Fibroblast of lung (primary cell): ENCODE measurements at regions not wholly inside any gene's neighbourhood (a gene's known extent, or its start where the extent isn't known, plus 50 kb on each side); places are given as distances from the start of the nearest gene placed in this dataset.
A peak's percentile ranks its signal among the peaks of the same experiment; 100 is the strongest.

ENCODE experiments used
- DNase-seq, 2 donors: peaks; one replicate each; pipeline versions ENCODE4 v3.0.0 to v3.0.0-alpha.2; 2010; ENCODE audit warnings: low read depth in 2 of 2
- H2AFZ ChIP-seq: 2 replicates; pipeline ENCODE4 v1.5.1; 2012; ENCODE audit warnings: low read length, control low read depth, inconsistent platforms
- H3K27ac ChIP-seq: 2 replicates; pipeline ENCODE4 v1.5.1; 2011; ENCODE audit warnings: low read length, control low read depth; ENCODE audit not compliant: insufficient read depth
- H3K27me3 ChIP-seq: 2 replicates; pipeline ENCODE4 v1.5.1; 2011; ENCODE audit warnings: mild to moderate bottlenecking, low read length; ENCODE audit not compliant: control insufficient read depth, insufficient read depth
- H3K36me3 ChIP-seq: 2 replicates; pipeline ENCODE4 v1.5.1; 2011; ENCODE audit warnings: low read length; ENCODE audit not compliant: control insufficient read depth, insufficient read depth
- H3K4me1 ChIP-seq: 2 replicates; pipeline ENCODE4 v1.5.1; 2011; ENCODE audit warnings: low read length; ENCODE audit not compliant: control insufficient read depth, insufficient read depth; ENCODE audit errors: extremely low read depth
- H3K4me2 ChIP-seq: 2 replicates; pipeline ENCODE4 v1.5.1; 2011; ENCODE audit warnings: low read length, control low read depth; ENCODE audit not compliant: insufficient read depth; ENCODE audit errors: extremely low read depth
- H3K4me3 ChIP-seq, 4 experiments: fragments of 200-600 bp in 1 of 4; sonication (generic) in 1 of 4; replicated peaks in 1 of 4; 2 replicates each; pipeline ENCODE4 v1.5.1; 2011 to 2016; ENCODE audit warnings: low read length in 4 of 4, low read depth in 3 of 4, mild to moderate bottlenecking in 3 of 4, control low read depth in 2 of 4, inconsistent platforms in 1 of 4, mixed read lengths in 1 of 4; ENCODE audit not compliant: insufficient read depth in 1 of 4; ENCODE audit errors: control extremely low read depth in 1 of 4
- H3K79me2 ChIP-seq: 2 replicates; pipeline ENCODE4 v1.5.1; 2012; ENCODE audit warnings: mild to moderate bottlenecking, low read length, inconsistent platforms; ENCODE audit not compliant: control insufficient read depth, insufficient read depth
- H3K9ac ChIP-seq: 2 replicates; pipeline ENCODE4 v1.5.1; 2011; ENCODE audit warnings: mild to moderate bottlenecking, low read length, control low read depth; ENCODE audit not compliant: insufficient read depth
- H3K9me3 ChIP-seq: 2 replicates; pipeline ENCODE4 v1.5.1; 2012; ENCODE audit warnings: low read depth, low read length; ENCODE audit not compliant: control insufficient read depth, insufficient read depth
- H4K20me1 ChIP-seq: 2 replicates; pipeline ENCODE4 v1.5.1; 2011; ENCODE audit warnings: low read length; ENCODE audit not compliant: control insufficient read depth, insufficient read depth; ENCODE audit errors: extremely low read depth
- EZH2 ChIP-seq: IDR thresholded peaks from 2 replicates; pipeline ENCODE4 v1.5.1; 2012; ENCODE audit warnings: low read length, control low read depth, mild to moderate bottlenecking; ENCODE audit errors: missing control alignments
- TF ChIP-seq, protein P1 (sequence below), 2 donors: IDR thresholded peaks in 1 of 2; conservative IDR thresholded peaks in 1 of 2; 1 replicate in 1 of 2; 2 replicates in 1 of 2; pipeline ENCODE4 v1.5.1; 2011 to 2012; ENCODE audit warnings: low read length in 2 of 2, control low read depth in 1 of 2, inconsistent platforms in 1 of 2, low read depth in 1 of 2, mild to moderate bottlenecking in 1 of 2

DNA sequence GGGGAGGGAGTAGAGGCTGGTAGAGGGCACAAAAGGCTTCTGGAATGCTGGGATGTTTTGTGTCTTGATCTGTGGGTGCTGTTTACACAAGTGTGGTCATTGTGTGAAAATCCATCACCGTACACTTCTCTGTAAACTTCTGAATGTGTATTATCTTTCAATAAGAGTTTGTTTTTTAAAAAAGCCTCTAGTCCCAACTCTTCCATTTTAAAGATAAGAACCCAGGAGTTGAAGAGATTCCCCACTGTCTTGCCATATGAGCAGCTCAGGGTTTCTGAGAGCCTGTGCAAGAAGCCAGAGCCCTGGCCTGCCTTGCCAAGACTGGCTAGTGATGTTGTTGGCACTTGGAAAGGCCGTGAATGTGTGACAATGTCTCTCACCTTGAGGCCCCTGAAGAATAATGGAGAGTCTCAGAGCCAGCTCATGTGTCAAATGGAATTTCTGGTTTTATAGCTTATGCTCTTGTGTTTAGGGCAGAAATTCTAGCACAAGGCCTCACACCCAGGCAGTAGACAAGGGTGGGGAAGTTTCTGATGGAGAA, 57.5 kb upstream of the NPAS1 start:
- no peak for DNase-seq
- peaks cover 14% of the 10 kb centered on the region for H3K4me1 ChIP-seq
- no peak overlapping the region for H3K9ac ChIP-seq
- H3K36me3 ChIP-seq, result no peaks in the 10 kb centered on the region
- H3K79me2 ChIP-seq, result peaks cover 5% of the 10 kb centered on the region
- H4K20me1 ChIP-seq, result no peaks in the 10 kb centered on the region
- no peak overlapping the region for H3K4me2 ChIP-seq
- no peaks in the 10 kb centered on the region for H3K9me3 ChIP-seq
- peak overlapping the region; percentile 83 for H3K27ac ChIP-seq
- no peak overlapping the region for H3K4me3 ChIP-seq
- TF ChIP-seq EZH2, result no peak
- TF ChIP-seq, protein P1, sequence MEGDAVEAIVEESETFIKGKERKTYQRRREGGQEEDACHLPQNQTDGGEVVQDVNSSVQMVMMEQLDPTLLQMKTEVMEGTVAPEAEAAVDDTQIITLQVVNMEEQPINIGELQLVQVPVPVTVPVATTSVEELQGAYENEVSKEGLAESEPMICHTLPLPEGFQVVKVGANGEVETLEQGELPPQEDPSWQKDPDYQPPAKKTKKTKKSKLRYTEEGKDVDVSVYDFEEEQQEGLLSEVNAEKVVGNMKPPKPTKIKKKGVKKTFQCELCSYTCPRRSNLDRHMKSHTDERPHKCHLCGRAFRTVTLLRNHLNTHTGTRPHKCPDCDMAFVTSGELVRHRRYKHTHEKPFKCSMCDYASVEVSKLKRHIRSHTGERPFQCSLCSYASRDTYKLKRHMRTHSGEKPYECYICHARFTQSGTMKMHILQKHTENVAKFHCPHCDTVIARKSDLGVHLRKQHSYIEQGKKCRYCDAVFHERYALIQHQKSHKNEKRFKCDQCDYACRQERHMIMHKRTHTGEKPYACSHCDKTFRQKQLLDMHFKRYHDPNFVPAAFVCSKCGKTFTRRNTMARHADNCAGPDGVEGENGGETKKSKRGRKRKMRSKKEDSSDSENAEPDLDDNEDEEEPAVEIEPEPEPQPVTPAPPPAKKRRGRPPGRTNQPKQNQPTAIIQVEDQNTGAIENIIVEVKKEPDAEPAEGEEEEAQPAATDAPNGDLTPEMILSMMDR (conservative IDR thresholded peaks at IDR 0.05 in 1 of 2, IDR thresholded peaks at IDR 0.05 in 1 of 2; ENCODE audit: low read depth in 1 of 2, low read length in 2 of 2), result no peak
- no peak overlapping the region for H2AFZ ChIP-seq
- no peaks in the 10 kb centered on the region for H3K27me3 ChIP-seq

GRCh38 chr19:46963093-46963734, 56.4 kb upstream of the NPAS1 start:
- H3K27me3 ChIP-seq, result no peaks in the 10 kb centered on the region
- H2AFZ ChIP-seq, result no peak overlapping the region
- H3K79me2 ChIP-seq, result peaks cover 5% of the 10 kb centered on the region
- H3K9ac ChIP-seq, result no peak overlapping the region
- no peaks in the 10 kb centered on the region for H3K36me3 ChIP-seq
- H3K4me1 ChIP-seq, result peaks cover 14% of the 10 kb centered on the region
- no peaks in the 10 kb centered on the region for H3K9me3 ChIP-seq
- H3K4me2 ChIP-seq, result peak overlapping the region; percentile 13
- H3K4me3 ChIP-seq, result no peak overlapping the region
- no peak for TF ChIP-seq EZH2
- TF ChIP-seq, protein P1 (conservative IDR thresholded peaks at IDR 0.05 in 1 of 2, IDR thresholded peaks at IDR 0.05 in 1 of 2; ENCODE audit: low read depth in 1 of 2, low read length in 2 of 2), result no peak
- peak overlapping the region; percentile 83 for H3K27ac ChIP-seq
- DNase-seq, result peak; percentile 69 to 96
- H4K20me1 ChIP-seq, result no peaks in the 10 kb centered on the region

GRCh38 chr19:46967578-46968032, 52.0 kb upstream of the NPAS1 start:
- no peak for TF ChIP-seq EZH2
- TF ChIP-seq, protein P1 (conservative IDR thresholded peaks at IDR 0.05 in 1 of 2, IDR thresholded peaks at IDR 0.05 in 1 of 2; ENCODE audit: low read depth in 1 of 2, low read length in 2 of 2), result no peak
- no peak overlapping the region for H3K4me2 ChIP-seq
- no peaks in the 10 kb centered on the region for H3K27me3 ChIP-seq
- DNase-seq, result no peak
- peaks cover 12% of the 10 kb centered on the region for H3K4me1 ChIP-seq
- H3K36me3 ChIP-seq, result no peaks in the 10 kb centered on the region
- H4K20me1 ChIP-seq, result no peaks in the 10 kb centered on the region
- H3K9me3 ChIP-seq, result no peaks in the 10 kb centered on the region
- H2AFZ ChIP-seq, result no peak overlapping the region
- no peak overlapping the region for H3K4me3 ChIP-seq
- no peak overlapping the region for H3K9ac ChIP-seq
- H3K79me2 ChIP-seq, result no peaks in the 10 kb centered on the region
- H3K27ac ChIP-seq, result no peak overlapping the region
